GM20000 (cell line): ENCODE measurements at regions not wholly inside any gene's neighbourhood (a gene's known extent, or its start where the extent isn't known, plus 50 kb on each side); places are given as distances from the start of the nearest gene placed in this dataset.

Experiments used
- DNase-seq: peaks from one replicate; pipeline ENCODE4 v3.0.0; 2012; ENCODE audit warnings: low spot score
- CTCF ChIP-seq: IDR thresholded peaks from 2 replicates; pipeline ENCODE4 v1.5.1; 2012; ENCODE audit warnings: mild to moderate bottlenecking, control low read depth; ENCODE audit errors: extremely low read depth, missing control alignments

GRCh38 chr18:42409005-42409404, 454.0 kb downstream of the PIK3C3 start:
- TF ChIP-seq CTCF, result no peak
- no peak for DNase-seq

GRCh38 chr18:42412281-42412680, 457.2 kb downstream of the PIK3C3 start:
- no peak for TF ChIP-seq CTCF
- no peak for DNase-seq

- no peak for TF ChIP-seq CTCF
- DNase-seq, result no peak
Measured at GRCh38 chr18:42412896-42413295, 457.9 kb downstream of the PIK3C3 start.

GRCh38 chr18:42413870-42414269, 458.8 kb downstream of the PIK3C3 start:
- no peak for TF ChIP-seq CTCF
- no peak for DNase-seq

- DNase-seq, result no peak
Measured at GRCh38 chr18:42414756-42415454, 459.9 kb downstream of the PIK3C3 start.

GRCh38 chr18:42417189-42417588, 462.2 kb downstream of the PIK3C3 start:
- no peak for DNase-seq
- no peak for TF ChIP-seq CTCF

More at GRCh38 chr18:42414756-42415454, 459.9 kb downstream of the PIK3C3 start:
- no peak for TF ChIP-seq CTCF

GRCh38 chr18:42418121-42418520, 463.1 kb downstream of the PIK3C3 start:
- DNase-seq, result no peak
- no peak for TF ChIP-seq CTCF
